ENCODE measurements at regions not wholly inside any gene's neighbourhood (a gene's known extent, or its start where the extent isn't known, plus 50 kb on each side); places are given as distances from the start of the nearest gene placed in this dataset.
A peak's percentile ranks its signal among the peaks of the same experiment; 100 is the strongest.

DNA sequence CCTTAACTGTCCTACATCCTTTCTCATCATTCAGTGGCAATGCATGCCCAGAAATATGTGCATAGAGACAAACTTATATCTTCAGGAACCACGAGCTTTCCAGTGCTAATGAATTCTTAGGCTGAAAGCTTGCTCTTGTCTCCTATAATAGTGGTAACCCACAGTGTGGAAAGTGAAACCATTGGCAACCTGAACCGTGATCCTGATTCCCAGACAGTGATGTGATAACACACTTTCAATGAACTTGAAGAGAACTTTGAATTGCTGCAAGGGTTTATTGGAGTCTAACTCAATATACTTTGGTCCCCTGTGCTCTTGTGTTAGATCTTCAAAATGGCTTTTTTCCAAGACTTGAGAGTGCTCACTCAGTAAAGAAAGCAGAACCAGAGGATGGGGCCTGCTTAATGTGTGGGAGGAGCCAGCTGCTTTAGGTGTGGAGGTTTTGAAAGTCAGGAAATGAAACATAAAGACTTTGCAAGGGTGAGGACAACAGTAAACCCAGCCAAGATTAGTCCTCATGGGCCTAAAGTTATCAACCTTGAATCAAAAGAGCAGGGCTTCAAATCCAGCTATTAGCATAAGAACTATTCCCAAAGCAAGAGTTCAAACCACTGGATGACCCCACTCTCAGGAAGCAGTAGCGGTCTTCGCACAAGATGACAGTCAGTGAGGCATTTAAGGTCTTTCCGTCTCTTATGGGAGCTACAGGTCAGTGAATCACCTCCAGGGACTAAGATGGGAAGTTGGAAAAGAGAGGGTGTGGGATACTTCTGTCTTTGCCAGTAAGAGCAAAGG is 332.4 kb upstream of the NRP1 start:
- TF ChIP-seq CTCF (IDR thresholded peaks at IDR 0.05), result no peak

DNA sequence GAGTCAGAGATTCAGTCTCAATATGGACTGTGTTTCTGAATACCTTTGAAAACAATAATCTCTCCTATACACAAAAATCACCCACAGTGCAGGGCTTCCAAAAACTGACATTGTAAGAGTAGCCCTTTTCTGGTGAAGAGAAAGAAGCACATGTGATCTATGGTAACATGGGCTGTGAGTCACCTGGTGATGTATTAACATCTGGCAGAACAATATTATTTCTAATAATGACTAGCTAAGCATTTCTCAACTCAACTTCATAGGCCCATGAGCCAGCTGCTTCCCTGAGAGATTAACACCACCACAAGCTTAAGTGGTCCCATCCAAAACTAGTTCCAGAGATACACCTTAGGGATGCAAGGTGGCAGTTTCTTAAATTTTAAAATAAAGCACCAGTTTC is 331.0 kb upstream of the NRP1 start:
- no peaks in the 10 kb centered on the region for H3K36me3 ChIP-seq
- intact Hi-C loops (cut with DNase I), result no loop called here
- H3K27me3 ChIP-seq, result no peaks in the 10 kb centered on the region
- H3K9me3 ChIP-seq, result peaks cover 0 to 11% of the 10 kb centered on the region in 2 donors
- DNase-seq (ENCODE audit: low spot score in 2 of 2), result no peak
- TF ChIP-seq CTCF (IDR thresholded peaks at IDR 0.05), result no peak
- H3K4me1 ChIP-seq, result no peaks in the 10 kb centered on the region
- no peak overlapping the region for H3K27ac ChIP-seq
- no peak overlapping the region for H3K4me3 ChIP-seq

More for the DNA sequence above, 332.4 kb upstream of the NRP1 start:
- intact Hi-C loops (cut with DNase I), result no loop called here
- peaks cover 0 to 11% of the 10 kb centered on the region in 2 donors for H3K9me3 ChIP-seq
- no peaks in the 10 kb centered on the region for H3K27me3 ChIP-seq
- no peaks in the 10 kb centered on the region for H3K4me1 ChIP-seq
- no peaks in the 10 kb centered on the region for H3K36me3 ChIP-seq
- no peak overlapping the region for H3K27ac ChIP-seq
- DNase-seq (ENCODE audit: low spot score in 2 of 2), result no peak
- no peak overlapping the region for H3K4me3 ChIP-seq

- Histone ChIP-seq H3K4me3 (no peak overlapping the region), H3K36me3 (no peaks in the 10 kb centered on the region), H3K4me1 (no peaks in the 10 kb centered on the region), H3K9me3 (peaks cover 0 to 11% of the 10 kb centered on the region in 2 donors), H3K27me3 (no peaks in the 10 kb centered on the region), H3K27ac (no peak overlapping the region)
- TF ChIP-seq CTCF (IDR thresholded peaks at IDR 0.05), result no peak
- intact Hi-C loops (cut with DNase I), result no loop called here
- no peak for DNase-seq (ENCODE audit: low spot score in 2 of 2)
These were observed 329.6 kb upstream of the NRP1 start for GRCh38 chr10:33664070-33664469.

- no peaks in the 10 kb centered on the region for H3K27me3 ChIP-seq
- H3K4me1 ChIP-seq, result no peaks in the 10 kb centered on the region
- H3K4me3 ChIP-seq, result peak overlapping the region in 1 of 2 donors; percentile 2
- no peaks in the 10 kb centered on the region for H3K36me3 ChIP-seq
- intact Hi-C loops (cut with DNase I), result no loop called here
- H3K9me3 ChIP-seq, result peaks cover 0 to 11% of the 10 kb centered on the region in 2 donors
- no peak for TF ChIP-seq CTCF (IDR thresholded peaks at IDR 0.05)
- peak; percentile 52 to 85 for DNase-seq (ENCODE audit: low spot score in 2 of 2)
- H3K27ac ChIP-seq, result no peak overlapping the region
These were observed 327.3 kb upstream of the NRP1 start for GRCh38 chr10:33661580-33662336.

- Histone ChIP-seq H3K36me3 (no peaks in the 10 kb centered on the region), H3K4me3 (no peak overlapping the region), H3K27ac (no peak overlapping the region), H3K27me3 (no peaks in the 10 kb centered on the region), H3K9me3 (peaks cover 0 to 11% of the 10 kb centered on the region in 2 donors), H3K4me1 (no peaks in the 10 kb centered on the region)
- no peak for DNase-seq (ENCODE audit: low spot score in 2 of 2)
- TF ChIP-seq CTCF (IDR thresholded peaks at IDR 0.05), result no peak
- intact Hi-C loops (cut with DNase I), result no loop called here
These were observed 325.9 kb upstream of the NRP1 start for GRCh38 chr10:33660329-33660728.

Measured in ascending aorta (tissue), 2 donors.